GM13976 (cell line): ENCODE measurements at regions not wholly inside any gene's neighbourhood (a gene's known extent, or its start where the extent isn't known, plus 50 kb on each side); places are given as distances from the start of the nearest gene placed in this dataset.

Experiments used
- DNase-seq: peaks from one replicate; pipeline ENCODE4 v3.0.0; 2012; ENCODE audit warnings: low spot score
- in situ Hi-C: fragments of 300-500 bp; cut with MboI; formaldehyde crosslinking; loops from one replicate; pipeline ENCODE4 v1.12.0; 2022; ENCODE audit warnings: low sequenced_read_pairs, mixed read lengths, inconsistent platforms; ENCODE audit not compliant: unreplicated experiment
- TF ChIP-seq, protein P1 (sequence below): IDR thresholded peaks from 2 replicates; pipeline ENCODE4 v1.5.1; 2012; ENCODE audit warnings: borderline replicate concordance, mild to moderate bottlenecking; ENCODE audit not compliant: insufficient read depth; ENCODE audit errors: extremely low read depth, missing control alignments, control extremely low read depth

- DNase-seq, result no peak
- in situ Hi-C loops, result no loop called here
- TF ChIP-seq, protein P1, sequence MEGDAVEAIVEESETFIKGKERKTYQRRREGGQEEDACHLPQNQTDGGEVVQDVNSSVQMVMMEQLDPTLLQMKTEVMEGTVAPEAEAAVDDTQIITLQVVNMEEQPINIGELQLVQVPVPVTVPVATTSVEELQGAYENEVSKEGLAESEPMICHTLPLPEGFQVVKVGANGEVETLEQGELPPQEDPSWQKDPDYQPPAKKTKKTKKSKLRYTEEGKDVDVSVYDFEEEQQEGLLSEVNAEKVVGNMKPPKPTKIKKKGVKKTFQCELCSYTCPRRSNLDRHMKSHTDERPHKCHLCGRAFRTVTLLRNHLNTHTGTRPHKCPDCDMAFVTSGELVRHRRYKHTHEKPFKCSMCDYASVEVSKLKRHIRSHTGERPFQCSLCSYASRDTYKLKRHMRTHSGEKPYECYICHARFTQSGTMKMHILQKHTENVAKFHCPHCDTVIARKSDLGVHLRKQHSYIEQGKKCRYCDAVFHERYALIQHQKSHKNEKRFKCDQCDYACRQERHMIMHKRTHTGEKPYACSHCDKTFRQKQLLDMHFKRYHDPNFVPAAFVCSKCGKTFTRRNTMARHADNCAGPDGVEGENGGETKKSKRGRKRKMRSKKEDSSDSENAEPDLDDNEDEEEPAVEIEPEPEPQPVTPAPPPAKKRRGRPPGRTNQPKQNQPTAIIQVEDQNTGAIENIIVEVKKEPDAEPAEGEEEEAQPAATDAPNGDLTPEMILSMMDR, result no peak
Measured at GRCh38 chr16:52002026-52002425, 544.9 kb downstream of the TOX3 start.

DNA sequence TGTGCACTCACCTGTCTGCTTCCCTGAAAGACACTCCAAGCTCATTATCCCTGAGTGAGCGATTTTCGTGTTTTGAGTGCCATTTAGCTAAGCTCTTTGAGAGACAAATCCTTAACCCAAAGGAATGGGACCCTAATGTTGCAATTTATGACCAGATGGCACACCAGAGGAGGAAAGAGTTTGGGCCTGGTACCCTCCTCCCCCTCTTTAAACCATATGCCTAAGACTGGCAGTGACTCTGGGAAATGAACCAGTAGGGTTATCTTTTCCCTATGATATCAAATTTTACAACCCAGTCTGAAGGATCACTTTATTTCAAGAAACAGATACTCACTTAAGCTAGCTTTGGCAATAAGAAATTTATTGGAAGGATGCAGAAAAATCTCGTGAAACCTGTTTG is 550.4 kb downstream of the TOX3 start:
- TF ChIP-seq, protein P1, result no peak
- DNase-seq, result no peak
- in situ Hi-C loops, result no loop called here

GRCh38 chr16:51994597-51994996 is 552.3 kb downstream of the TOX3 start:
- in situ Hi-C loops, result no loop called here
- TF ChIP-seq, protein P1, result no peak
- DNase-seq, result no peak

DNA sequence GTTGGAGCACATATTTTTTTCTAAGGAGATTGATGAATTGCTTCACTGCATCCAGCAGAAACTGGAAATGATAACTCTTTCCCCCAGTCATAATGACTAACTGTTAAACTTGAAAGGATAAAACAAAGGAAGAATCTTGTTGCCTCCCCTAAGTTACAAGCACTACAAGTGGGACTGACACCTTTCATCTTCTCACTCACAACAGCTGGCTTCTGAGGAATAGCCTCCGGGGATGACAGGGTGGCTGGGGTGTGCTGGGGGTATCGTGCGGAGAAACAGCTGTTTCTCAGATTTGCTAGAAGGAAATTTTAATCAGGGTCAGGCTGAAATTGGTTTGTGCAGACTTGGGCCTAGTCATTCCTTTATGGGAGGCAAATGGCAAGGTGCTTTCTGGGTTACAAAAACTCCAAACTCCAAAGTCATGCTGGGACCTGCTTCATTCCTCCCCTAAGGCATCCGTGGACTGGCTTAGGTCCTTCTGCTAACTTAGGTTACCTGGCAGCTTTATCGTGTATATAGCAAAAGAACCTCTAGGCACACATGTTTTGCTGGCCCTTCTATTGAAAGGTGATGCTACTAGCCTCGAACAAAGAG is 557.2 kb downstream of the TOX3 start:
- TF ChIP-seq, protein P1, result no peak
- in situ Hi-C loops, result no loop called here
- no peak for DNase-seq

- TF ChIP-seq, protein P1, result no peak
- in situ Hi-C loops, result no loop called here
- DNase-seq, result no peak
Measured at GRCh38 chr16:51988977-51989376, 558.0 kb downstream of the TOX3 start.

DNA sequence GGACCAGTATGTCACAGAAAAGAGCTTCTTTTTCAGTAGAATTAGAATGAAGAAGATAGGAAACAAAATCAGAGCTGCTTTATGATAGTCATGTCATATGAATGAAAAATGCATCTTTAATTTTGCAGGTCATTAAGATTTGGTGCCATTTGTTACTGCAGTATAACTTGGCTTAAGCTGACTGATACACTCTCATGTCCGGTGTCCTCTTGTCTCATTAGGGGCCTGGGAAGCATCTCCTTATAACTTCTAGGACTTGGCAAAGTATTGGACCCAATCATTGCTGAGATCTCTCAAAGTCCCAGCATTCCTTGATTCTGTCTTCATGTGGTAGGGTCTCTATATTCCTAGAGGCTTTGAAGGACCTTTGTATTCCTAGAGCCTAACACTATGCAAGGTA is 559.4 kb downstream of the TOX3 start:
- in situ Hi-C loops, result no loop called here

GRCh38 chr16:51986717-51987116 is 560.2 kb downstream of the TOX3 start:
- in situ Hi-C loops, result no loop called here
- no peak for DNase-seq
- TF ChIP-seq, protein P1, result no peak

More for the DNA sequence above, 559.4 kb downstream of the TOX3 start:
- TF ChIP-seq, protein P1, result no peak
- DNase-seq, result no peak
